Neural progenitor cell (in vitro differentiated cells): ENCODE measurements at regions not wholly inside any gene's neighbourhood (a gene's known extent, or its start where the extent isn't known, plus 50 kb on each side); places are given as distances from the start of the nearest gene placed in this dataset.

Source experiments
- DNase-seq: peaks from one replicate; pipeline ENCODE4 v3.0.0-alpha.2; 2016; ENCODE audit warnings: low spot score
- H2AFZ ChIP-seq: fragments of 200-600 bp; sonication (generic); replicated peaks from 2 replicates; pipeline ENCODE4 v1.6.1; 2016; ENCODE audit warnings: antibody characterized with exemption
- H3F3A ChIP-seq: fragments of 200-600 bp; sonication (generic); 2 replicates; pipeline ENCODE4 v1.6.1; 2016; ENCODE audit warnings: antibody characterized with exemption, low read depth
- H3K27ac ChIP-seq: fragments of 200-600 bp; sonication (generic); 2 replicates; pipeline ENCODE4 v1.5.1; 2016; ENCODE audit warnings: mild to moderate bottlenecking
- H3K27me3 ChIP-seq: fragments of 200-600 bp; sonication (generic); 2 replicates; pipeline ENCODE4 v1.6.1; 2016; ENCODE audit warnings: mild to moderate bottlenecking, moderate library complexity
- H3K36me3 ChIP-seq: fragments of 200-600 bp; sonication (generic); 2 replicates; pipeline ENCODE4 v1.5.1; 2016
- H3K4me1 ChIP-seq: fragments of 200-600 bp; sonication (generic); 2 replicates; pipeline ENCODE4 v1.6.1; 2016; ENCODE audit warnings: mixed run types
- H3K4me2 ChIP-seq: fragments of 200-600 bp; sonication (generic); 2 replicates; pipeline ENCODE4 v1.6.1; 2016
- H3K4me3 ChIP-seq: fragments of 200-600 bp; sonication (generic); 2 replicates; pipeline ENCODE4 v1.5.1; 2016
- H3K79me2 ChIP-seq: fragments of 200-600 bp; sonication (generic); 2 replicates; pipeline ENCODE4 v1.6.1; 2016; ENCODE audit warnings: low read depth
- H3K9ac ChIP-seq: fragments of 200-600 bp; sonication (generic); 2 replicates; pipeline ENCODE4 v1.6.1; 2016
- H3K9me3 ChIP-seq: fragments of 200-600 bp; sonication (generic); 2 replicates; pipeline ENCODE4 v1.5.1; 2016; ENCODE audit warnings: low read depth
- H4K20me1 ChIP-seq: fragments of 200-600 bp; sonication (generic); 2 replicates; pipeline ENCODE4 v1.6.1; 2016; ENCODE audit warnings: low read depth
- H3K27ac Mint-ChIP-seq: 3 replicates; pipeline ENCODE4 v1.8.0; 2021; ENCODE audit warnings: mixed read lengths
- H3K27me3 Mint-ChIP-seq: 2 replicates; pipeline ENCODE4 v1.8.0; 2022; ENCODE audit warnings: low read depth, mild to moderate bottlenecking, inconsistent platforms, moderate library complexity, mixed read lengths; ENCODE audit not compliant: insufficient read depth
- H3K36me3 Mint-ChIP-seq: 3 replicates; pipeline ENCODE4 v1.8.0; 2021; ENCODE audit warnings: mixed read lengths
- H3K4me1 Mint-ChIP-seq: 3 replicates; pipeline ENCODE4 v1.8.0; 2021; ENCODE audit warnings: mixed read lengths
- H3K4me3 Mint-ChIP-seq: 3 replicates; pipeline ENCODE4 v1.8.0; 2021; ENCODE audit warnings: mild to moderate bottlenecking, moderate library complexity, mixed read lengths
- H3K9me3 Mint-ChIP-seq: 3 replicates; pipeline ENCODE4 v1.8.0; 2020; ENCODE audit warnings: mixed read lengths
- CTCF ChIP-seq: fragments of 200-600 bp; sonication (generic); IDR thresholded peaks from 2 replicates; pipeline ENCODE4 v1.5.1; 2017; ENCODE audit warnings: antibody characterized with exemption, mild to moderate bottlenecking
- EZH2 ChIP-seq: fragments of 200-600 bp; sonication (generic); IDR thresholded peaks from 2 replicates; pipeline ENCODE4 v1.6.1; 2017; ENCODE audit warnings: antibody characterized with exemption, mild to moderate bottlenecking, moderate library complexity
- EZH2phosphoT487 ChIP-seq: fragments of 200-600 bp; sonication (generic); IDR thresholded peaks from 2 replicates; pipeline ENCODE4 v1.6.1; 2017; ENCODE audit warnings: antibody characterized with exemption

- no peak overlapping the region for H3K27ac ChIP-seq
- no peaks in the 10 kb centered on the region for H3K4me1 Mint-ChIP-seq
- H3K4me3 Mint-ChIP-seq = no peak overlapping the region
- no peak overlapping the region for H3K27ac Mint-ChIP-seq
- H3K4me1 ChIP-seq = no peaks in the 10 kb centered on the region
- no peaks in the 10 kb centered on the region for H4K20me1 ChIP-seq
- H3K4me2 ChIP-seq = no peak overlapping the region
- no peak overlapping the region for H2AFZ ChIP-seq
- no peaks in the 10 kb centered on the region for H3K9me3 ChIP-seq
- no peaks in the 10 kb centered on the region for H3K79me2 ChIP-seq
- no peaks in the 10 kb centered on the region for H3F3A ChIP-seq
- no peaks in the 10 kb centered on the region for H3K9me3 Mint-ChIP-seq
- no peaks in the 10 kb centered on the region for H3K27me3 Mint-ChIP-seq
- H3K4me3 ChIP-seq = no peak overlapping the region
- H3K27me3 ChIP-seq = no peaks in the 10 kb centered on the region
- H3K36me3 Mint-ChIP-seq = no peaks in the 10 kb centered on the region
- H3K9ac ChIP-seq = no peak overlapping the region
- no peaks in the 10 kb centered on the region for H3K36me3 ChIP-seq
- DNase-seq = no peak
- TF ChIP-seq CTCF (no peak), EZH2 (no peak), EZH2phosphoT487 (no peak)
Observed at GRCh38 chr10:4503076-4503475, 322.9 kb upstream of the AKR1E2 start.

DNA sequence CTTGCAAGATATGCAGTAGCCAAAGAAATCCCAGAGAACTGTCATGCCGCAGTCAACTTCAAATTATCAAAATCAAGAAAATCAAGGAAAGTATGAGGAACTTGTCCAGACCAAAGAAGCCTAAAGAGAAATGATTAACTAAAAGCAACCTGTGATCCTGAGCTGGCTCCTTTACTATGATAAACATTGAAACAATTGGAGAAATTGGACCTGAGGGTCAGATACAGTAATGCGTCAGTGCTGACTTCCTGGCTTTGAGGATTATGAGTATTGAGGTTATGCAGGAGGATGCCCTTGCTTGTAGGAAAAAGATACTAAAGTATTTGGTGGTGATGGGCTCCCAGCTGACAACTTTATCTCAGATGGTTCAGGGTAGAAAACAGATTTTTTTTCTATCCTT lies 324.7 kb upstream of the AKR1E2 start:
- Mint-ChIP-seq H3K9me3 (no peaks in the 10 kb centered on the region), H3K4me1 (no peaks in the 10 kb centered on the region), H3K36me3 (no peaks in the 10 kb centered on the region), H3K27ac (no peak overlapping the region), H3K4me3 (no peak overlapping the region), H3K27me3 (no peaks in the 10 kb centered on the region)
- Histone ChIP-seq H3K4me2 (no peak overlapping the region), H3K4me3 (no peak overlapping the region), H3K4me1 (no peaks in the 10 kb centered on the region), H3F3A (no peaks in the 10 kb centered on the region), H3K27me3 (no peaks in the 10 kb centered on the region), H3K9ac (no peak overlapping the region), H3K36me3 (no peaks in the 10 kb centered on the region), H3K79me2 (no peaks in the 10 kb centered on the region), H3K9me3 (no peaks in the 10 kb centered on the region), H4K20me1 (no peaks in the 10 kb centered on the region), H3K27ac (no peak overlapping the region), H2AFZ (peak overlapping the region; percentile 5)
- DNase-seq = no peak
- no peak for TF ChIP-seq EZH2
- no peak for TF ChIP-seq CTCF
- no peak for TF ChIP-seq EZH2phosphoT487

GRCh38 chr10:4498711-4499251 lies 327.2 kb upstream of the AKR1E2 start:
- no peaks in the 10 kb centered on the region for H3K36me3 ChIP-seq
- H2AFZ ChIP-seq = no peak overlapping the region
- TF ChIP-seq EZH2phosphoT487 = no peak
- no peak overlapping the region for H3K9ac ChIP-seq
- no peaks in the 10 kb centered on the region for H3K27me3 Mint-ChIP-seq
- H3K27ac Mint-ChIP-seq = no peak overlapping the region
- H3K79me2 ChIP-seq = no peaks in the 10 kb centered on the region
- no peaks in the 10 kb centered on the region for H3K4me1 Mint-ChIP-seq
- H3K9me3 ChIP-seq = no peaks in the 10 kb centered on the region
- no peak overlapping the region for H3K4me3 ChIP-seq
- no peaks in the 10 kb centered on the region for H3F3A ChIP-seq
- no peak overlapping the region for H3K27ac ChIP-seq
- H4K20me1 ChIP-seq = no peaks in the 10 kb centered on the region
- H3K36me3 Mint-ChIP-seq = no peaks in the 10 kb centered on the region
- H3K9me3 Mint-ChIP-seq = no peaks in the 10 kb centered on the region
- no peaks in the 10 kb centered on the region for H3K27me3 ChIP-seq
- H3K4me3 Mint-ChIP-seq = no peak overlapping the region
- H3K4me2 ChIP-seq = no peak overlapping the region
- no peak for DNase-seq
- H3K4me1 ChIP-seq = no peaks in the 10 kb centered on the region

- Histone ChIP-seq H3K27me3 (no peaks in the 10 kb centered on the region), H3K4me1 (no peaks in the 10 kb centered on the region), H4K20me1 (no peaks in the 10 kb centered on the region), H3K9me3 (no peaks in the 10 kb centered on the region), H3K27ac (no peak overlapping the region), H3K4me2 (no peak overlapping the region), H3K79me2 (no peaks in the 10 kb centered on the region), H3K4me3 (no peak overlapping the region), H3K9ac (no peak overlapping the region), H2AFZ (no peak overlapping the region), H3F3A (no peaks in the 10 kb centered on the region), H3K36me3 (no peaks in the 10 kb centered on the region)
- no peak for DNase-seq
- no peaks in the 10 kb centered on the region for H3K36me3 Mint-ChIP-seq
- TF ChIP-seq CTCF = no peak
- no peak for TF ChIP-seq EZH2
- TF ChIP-seq EZH2phosphoT487 = no peak
- no peak overlapping the region for H3K4me3 Mint-ChIP-seq
- H3K27me3 Mint-ChIP-seq = no peaks in the 10 kb centered on the region
- H3K27ac Mint-ChIP-seq = no peak overlapping the region
- H3K4me1 Mint-ChIP-seq = no peaks in the 10 kb centered on the region
- H3K9me3 Mint-ChIP-seq = peaks cover 2% of the 10 kb centered on the region
Observed at GRCh38 chr10:4494551-4494950, 331.5 kb upstream of the AKR1E2 start.
